HPDE6-E6E7 (cell line): ENCODE measurements at regions not wholly inside any gene's neighbourhood (a gene's known extent, or its start where the extent isn't known, plus 50 kb on each side); places are given as distances from the start of the nearest gene placed in this dataset.
A peak's percentile ranks its signal among the peaks of the same experiment; 100 is the strongest.
"Not testable (repeated sequence)": the region's sequence is repeated elsewhere in the genome, so short reads cannot be mapped to it uniquely, and the experiment has no call there.

ENCODE experiments used
- DNase-seq: peaks from one replicate; pipeline ENCODE4 v3.0.0; 2011; ENCODE audit warnings: missing footprints; ENCODE audit errors: extremely low spot score

DNA sequence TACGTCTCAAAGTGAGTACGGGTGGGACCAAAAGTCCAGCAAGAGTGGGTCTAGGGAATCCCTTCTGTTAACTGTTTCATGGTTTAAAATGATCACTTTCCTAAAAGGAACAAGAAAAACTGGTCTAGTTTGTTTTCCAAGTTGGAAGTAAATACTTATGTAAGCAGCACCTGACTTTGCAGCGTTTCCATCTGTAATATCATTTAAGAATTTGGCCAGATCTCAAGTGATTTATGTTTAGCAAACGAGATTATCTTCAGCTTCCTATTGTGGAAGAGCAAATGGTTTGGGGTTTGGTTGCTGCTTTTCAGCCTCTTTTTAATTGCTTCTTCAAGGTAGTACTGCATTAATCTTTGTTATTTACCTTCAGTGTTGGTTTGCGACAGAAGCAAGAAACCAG lies 50.4 kb downstream of the FHIP1A start:
- no peak for DNase-seq

DNA sequence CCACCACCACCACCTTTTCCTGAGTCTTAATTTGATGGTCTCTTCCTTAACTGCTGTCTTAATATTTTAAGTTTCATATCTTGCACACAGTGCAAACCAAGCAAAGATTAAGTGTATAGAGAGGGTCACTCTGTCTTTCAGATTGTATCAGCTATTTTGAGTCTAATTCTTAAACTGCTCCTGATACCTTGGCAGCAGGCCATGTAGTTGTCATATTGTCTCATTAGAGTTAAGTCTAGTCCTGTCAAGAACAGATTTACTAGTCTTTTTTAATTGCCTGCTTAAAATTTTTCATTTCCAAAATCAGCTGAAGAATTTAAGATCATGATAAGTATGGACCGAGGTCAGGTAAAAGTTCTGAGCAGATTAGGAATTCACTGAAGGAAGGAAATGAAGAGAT lies 51.5 kb downstream of the FHIP1A start:
- DNase-seq, result no peak

DNA sequence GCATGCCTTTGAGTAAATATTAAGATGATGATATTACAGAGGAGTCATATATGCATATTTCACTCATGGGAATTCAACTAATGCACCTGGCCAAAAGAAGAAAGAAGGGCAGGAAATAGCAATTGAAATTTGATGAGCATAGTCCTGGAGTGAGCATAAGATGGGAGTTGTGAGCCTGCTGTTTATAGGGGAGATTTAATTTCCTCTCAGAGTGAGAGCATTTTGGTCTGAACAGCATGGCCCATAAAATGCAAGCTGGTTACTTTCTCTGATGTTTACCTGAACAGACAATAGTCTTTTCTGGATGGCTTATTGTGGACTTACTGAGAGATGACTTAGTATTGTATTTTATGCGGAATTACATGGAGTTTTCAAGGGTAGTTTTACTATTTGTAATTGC lies 53.6 kb downstream of the FHIP1A start:
- DNase-seq, result no peak

DNA sequence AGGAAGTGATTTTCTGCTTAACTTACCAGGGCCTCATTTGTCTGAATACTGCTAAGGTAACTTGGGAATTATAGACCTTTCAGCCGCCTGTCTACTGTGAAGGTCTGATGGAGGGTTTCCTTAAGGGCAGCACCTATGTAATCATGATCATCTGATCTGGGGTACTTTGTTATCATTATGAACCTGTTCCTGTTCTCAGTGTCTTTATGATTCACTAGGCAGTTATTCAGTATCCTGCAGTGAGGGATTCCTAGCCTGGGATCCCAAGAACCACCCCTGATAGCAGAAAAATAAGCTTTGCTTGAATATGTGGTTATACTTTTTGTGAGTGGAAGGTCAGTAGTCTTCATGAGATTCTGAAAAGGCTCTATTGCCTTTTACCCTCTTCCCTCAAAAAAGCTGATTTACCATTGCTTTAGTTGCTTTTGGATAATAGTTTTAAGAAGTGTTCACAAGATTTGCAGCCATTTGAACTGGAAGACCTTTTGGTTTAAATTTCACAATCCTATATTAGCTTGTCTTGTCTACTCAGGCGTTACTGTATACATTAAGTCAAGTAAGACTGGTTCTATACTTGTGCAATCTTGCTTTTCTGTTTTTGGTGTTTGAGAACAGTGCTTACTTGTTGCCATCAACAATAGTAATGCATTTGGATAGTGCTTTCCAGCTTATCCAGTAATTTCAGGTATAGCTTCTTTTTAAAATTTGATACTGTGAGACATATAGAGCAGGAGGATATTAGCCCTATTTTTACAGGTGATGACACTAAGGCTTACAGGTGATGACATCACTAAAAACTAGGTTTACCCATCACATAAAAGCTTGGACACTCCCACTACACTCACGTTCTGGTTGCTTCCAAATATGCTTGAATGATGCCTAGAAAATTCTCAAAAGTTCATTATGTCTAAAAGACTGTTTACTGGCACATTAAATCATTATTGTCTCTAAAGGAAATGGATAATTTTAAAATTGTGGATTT lies 60.0 kb downstream of the FHIP1A start:
- DNase-seq, result no peak

DNA sequence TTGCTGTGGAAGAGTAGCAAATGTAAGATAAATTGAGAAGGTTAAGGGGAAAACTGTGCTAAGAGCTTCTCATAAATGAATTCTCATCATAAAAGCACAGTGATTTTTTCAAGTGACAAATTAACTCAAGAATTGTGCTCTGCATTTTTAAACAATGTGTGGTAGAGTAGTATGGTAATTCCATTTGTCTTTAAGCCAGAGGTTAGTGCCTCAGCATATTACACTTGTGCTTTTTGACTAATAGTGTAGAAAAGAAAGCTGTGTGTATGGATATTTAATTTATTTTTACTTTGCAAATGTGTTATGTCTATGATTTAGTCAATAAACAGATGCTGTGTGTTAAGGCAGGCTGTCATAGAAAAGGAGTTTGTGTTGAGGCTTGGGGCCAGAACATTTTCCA lies 61.0 kb downstream of the FHIP1A start:
- no peak for DNase-seq

DNA sequence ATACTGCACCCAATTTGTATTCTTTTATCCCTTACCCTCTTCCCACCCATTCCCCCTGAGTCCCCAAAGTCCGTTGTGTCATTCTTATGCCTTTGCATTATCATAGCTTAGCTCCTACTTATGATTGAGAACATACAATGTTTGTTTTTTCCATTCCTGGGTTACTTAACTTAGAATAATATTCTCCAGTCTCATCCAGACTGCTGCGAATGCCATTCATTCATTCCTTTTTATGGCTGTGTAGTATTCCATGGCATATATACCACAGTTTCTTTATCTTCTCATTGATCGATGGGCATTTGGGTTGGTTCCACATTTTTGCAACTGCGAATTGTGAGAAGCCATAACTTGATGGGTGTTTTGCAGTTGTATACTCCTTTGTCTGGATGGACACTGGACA lies 62.8 kb downstream of the FHIP1A start:
- DNase-seq, result no peak

DNA sequence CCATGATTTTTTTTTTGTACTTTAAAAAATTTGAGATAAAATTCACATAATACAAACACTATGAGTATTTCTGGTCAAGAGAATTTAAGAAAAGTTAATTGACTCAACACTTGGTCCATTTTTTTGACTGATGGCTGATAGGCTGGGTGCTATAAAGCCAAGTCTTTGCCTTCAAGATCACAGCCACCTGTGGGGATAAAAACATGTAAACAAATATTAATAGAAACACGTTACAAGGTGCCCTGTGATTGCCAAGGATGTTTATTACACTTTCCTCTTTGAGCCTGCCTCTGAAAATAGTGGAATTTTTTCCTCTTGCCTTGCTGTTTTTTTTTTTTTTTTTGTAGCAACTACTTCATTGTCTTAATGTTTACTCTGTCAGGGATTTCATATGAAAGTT lies 63.3 kb downstream of the FHIP1A start:
- DNase-seq, result no peak

DNA sequence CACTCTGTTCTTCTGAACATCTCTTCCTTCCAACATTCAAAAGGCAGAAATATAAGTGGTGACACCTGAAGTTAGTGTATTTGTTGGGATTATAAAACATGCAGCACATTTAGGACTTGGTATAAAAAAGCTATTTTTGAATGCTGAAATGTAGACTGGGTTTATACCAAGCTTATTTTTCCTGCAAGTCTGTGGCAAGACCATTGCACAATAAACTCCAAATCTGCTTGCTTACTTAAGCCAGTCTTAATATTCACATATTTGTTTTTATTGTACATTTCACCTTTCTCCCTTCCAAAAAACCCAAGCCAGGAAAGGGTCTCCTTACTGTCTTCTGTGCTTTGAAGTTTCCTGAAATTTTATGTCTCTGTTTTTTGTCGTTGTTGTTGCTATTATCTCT lies 63.7 kb downstream of the FHIP1A start:
- DNase-seq, result no peak

DNA sequence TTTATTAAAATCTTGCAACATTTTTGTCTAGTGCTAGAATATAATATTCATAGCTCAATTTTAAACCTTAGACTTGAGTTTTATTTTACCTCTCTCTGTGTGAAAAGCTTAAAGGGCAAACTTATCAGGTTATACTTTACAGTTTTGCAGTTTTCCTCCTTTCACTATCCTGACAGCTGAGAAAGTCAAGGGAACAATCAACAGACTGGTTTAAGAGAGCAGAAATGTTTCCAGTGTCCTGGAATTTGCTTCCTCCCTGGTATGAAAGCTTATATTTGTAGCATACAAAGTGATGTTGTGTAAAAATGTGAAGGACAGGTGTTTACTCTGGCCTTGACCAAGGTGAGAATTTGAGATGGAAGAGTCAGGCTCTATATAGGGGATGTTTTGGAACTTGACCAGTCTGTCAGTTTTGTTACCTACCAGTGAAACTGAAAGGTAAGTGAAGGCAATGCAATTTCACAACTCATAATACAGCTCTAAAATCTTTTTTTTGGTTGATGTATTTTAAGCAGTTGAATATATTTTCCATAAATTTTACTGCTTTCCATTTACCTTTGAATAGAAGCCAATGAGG lies 64.6 kb downstream of the FHIP1A start:
- DNase-seq, result no peak

DNA sequence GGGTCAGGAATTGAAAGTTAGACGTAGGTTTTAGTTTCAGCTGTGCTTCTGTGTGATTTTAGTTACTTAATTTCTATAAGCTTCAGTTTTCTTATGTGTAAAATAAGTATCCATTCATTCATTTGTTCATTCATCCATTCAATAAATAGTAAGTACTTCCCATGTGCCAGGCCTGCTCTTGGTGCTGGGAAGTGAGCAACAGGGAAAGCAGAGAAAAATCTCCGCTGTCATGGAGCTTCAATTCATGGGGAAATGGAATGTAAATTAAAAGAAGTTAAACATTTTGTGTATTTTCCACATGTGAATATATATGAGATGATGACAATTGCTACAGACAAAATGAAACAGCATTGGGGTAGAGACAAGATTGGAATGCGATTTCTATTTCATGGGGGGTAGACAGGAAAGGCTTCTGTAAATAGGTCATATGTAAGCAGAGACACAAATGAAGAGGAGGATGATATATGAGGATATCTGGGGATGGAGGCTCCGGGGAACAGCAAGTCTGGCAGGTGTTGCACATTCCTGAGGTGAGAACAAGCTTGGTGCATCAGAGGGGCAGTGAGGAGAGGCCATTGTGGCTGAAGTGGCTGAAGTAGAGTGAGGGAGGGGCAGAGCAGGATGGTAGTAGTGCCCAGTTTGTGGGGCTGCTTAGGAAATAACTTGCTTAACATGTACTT lies 66.2 kb downstream of the FHIP1A start:
- DNase-seq, result no peak

DNA sequence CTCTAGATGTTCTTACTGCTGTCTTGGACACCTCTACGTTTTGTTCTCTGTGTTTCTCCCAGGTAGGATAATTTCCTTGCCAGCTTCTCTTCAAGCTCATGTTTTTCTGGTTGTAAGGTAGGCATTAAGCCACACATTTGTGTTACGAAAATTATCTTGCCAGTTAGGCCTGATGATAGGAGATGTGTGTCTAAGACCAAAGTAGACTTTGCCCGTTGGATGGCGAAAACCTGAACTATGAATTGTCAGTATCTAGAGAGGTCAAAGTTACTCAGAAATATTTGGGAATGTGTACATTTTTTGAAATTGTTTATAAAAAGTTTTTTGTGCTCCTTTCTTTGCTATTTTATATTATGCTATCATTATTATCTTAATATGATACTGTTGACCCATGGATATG lies 72.8 kb downstream of the FHIP1A start:
- DNase-seq, result no peak

DNA sequence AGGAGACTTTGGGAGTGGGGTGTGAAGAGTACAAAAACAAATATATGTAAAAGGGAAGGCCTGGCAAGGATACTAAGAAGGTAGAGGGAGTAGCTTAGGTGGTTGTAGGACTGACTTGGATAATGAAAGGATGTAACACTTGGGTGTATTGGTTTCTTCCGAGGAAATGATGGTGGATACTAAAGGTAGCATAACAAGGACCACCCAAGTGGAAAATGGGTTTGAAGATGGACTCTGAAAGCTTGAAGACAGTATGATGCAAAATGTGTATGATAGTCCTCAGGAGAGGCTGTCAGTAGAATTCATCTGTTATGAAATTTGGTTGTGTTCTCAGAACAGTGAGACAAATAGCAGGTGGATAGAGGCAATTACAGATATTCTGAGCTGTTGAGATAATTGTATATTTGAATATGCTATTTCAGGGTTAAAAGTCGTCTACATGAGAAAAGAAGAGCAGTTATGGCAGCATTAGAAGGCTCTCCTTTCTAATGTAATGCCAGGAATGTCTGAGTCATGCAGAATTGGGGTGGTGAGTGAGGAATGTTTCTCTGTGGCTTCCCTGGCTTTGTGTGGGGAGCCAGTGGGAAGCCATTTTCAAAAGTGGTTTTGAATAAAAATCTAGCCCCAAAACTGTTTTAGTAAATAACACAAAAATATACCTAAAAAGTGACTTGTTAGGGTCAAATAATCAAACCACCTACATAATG lies 75.6 kb downstream of the FHIP1A start:
- peak; percentile 48 for DNase-seq

DNA sequence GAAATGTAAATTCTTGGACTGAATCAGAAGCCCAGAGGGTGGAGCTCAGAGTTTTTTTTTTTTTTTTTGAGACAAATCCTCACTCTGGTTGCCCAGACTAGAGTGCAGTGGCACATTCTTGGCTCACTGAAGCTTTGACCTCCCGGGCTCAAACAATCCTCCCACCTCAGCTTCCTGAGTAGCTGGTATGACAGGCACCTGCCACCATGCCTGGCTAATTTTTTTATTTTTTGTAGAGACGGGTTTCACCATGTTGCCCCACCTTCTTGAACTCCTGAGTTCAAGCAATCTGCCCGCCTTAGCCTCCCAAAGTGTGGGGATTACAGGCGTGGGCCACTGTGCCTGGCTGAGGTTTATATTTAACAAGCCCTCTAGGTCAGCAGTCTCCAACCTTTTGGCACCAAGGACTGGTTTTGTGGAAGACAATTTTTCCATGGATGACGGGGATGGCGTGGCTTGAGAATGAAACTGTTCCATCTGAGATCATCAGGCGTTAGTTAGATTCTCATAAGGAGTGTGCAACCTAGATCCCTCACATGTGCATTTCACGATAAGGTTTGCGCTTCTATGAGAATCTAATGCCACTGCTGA lies 76.7 kb downstream of the FHIP1A start:
- DNase-seq, result no peak

DNA sequence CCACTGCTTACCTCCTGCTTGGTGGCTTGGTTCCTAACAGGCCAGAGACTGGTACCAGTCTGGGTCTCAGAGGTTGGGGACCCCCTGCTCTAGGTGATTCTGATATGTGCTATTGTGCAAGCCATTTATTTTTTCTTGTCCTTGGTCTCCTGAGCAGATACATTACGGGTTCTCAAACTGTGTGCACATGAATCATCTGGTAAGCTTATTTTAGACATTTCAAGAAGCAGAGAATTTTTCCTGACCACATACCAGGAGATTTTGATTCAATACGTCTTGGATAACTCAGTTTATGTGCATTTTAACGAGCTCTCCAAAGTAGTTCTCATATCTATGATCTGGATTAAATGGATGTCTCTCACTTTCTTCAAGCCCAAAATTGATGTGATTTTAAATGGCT lies 77.2 kb downstream of the FHIP1A start:
- no peak for DNase-seq

DNA sequence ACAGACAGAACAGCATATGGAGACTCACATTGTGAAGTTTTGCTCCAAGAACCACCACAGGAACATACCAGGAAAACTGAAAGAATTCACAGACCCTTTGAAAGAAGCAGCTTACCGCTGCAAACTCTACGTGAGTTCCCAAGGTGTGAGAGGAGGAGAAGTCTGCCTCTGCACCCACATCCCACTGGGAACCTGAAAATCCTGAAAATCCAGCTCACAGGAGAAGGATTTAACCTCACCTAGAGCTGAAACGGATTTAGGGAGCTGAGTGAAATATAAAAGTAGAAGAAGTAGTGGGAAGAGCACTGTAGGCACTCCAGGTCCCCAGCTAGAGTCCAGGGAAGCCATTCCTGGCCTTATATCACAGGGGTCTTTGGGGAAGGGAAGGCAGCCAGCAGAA lies 80.0 kb downstream of the FHIP1A start:
- no peak for DNase-seq

DNA sequence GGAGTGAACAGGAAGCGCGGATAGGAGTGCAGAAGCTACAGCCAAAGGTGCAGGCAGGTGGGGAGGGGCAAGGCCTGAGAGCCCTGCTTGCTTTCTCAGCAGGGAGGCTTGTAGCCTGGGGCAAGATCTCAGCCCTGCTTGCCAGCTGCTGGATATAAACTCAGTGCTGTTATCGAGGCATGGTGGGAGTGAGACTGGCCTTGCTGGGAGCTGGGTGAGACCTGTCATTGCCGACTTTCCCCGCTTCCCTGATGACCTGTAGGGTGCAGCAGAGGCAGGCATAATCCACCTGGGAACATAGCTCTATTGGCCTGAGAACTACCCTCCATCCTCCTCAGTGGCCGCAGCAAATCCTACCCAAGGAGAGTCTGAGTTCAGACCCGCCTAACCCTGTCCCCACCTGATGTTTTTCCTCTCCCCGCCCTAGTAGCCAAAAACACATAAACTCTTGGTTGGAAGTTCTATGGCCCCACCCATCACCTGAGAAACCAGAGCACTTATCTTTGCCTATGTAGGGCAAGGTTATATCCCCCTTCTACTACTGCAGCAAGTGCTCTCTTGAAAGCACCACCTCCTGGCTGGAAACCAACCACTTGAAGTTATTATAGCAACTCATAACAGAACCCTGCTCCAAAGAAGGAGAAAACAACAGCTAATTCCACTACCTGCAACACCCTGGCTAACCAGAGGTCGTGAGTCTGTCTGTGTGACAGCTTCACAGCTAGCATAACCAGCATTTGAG lies 80.7 kb downstream of the FHIP1A start:
- no peak for DNase-seq

DNA sequence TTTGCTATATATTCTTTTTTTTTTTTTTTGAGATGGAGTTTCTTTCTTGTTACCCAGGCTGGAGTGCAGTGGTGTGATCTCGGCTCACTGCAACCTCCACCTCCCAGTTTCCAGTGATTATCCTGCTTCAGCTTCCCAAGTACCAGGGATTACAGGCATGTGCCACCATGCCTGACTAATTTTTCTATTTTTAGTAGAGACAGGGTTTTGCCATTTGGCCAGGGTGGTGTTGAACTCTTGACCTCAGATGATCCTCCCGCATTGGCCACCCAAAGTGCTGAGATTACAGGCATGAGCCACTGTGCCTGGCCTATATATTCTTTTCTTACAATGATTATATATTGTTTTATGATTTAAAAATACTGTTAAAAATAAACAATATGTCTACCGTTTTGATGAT lies 86.6 kb downstream of the FHIP1A start:
- not testable (repeated sequence) for DNase-seq

DNA sequence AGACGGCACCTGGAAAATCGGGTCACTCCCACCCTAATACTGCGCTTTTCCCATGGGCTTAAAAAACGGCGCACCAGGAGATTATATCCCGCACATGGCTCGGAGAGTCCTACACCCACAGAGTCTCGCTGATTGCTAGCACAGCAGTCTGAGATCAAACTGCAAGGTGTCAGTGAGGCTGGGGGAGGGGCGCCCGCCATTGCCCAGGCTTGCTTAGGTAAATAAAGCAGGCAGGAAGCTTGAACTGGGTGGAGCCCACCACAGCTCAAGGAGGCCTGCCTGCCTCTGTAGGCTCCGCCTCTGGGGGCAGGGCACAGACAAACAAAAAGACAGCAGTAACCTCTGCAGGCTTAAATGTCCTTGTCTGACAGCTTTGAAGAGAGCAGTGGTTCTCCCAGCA lies 102.6 kb downstream of the FHIP1A start:
- not testable (repeated sequence) for DNase-seq

DNA sequence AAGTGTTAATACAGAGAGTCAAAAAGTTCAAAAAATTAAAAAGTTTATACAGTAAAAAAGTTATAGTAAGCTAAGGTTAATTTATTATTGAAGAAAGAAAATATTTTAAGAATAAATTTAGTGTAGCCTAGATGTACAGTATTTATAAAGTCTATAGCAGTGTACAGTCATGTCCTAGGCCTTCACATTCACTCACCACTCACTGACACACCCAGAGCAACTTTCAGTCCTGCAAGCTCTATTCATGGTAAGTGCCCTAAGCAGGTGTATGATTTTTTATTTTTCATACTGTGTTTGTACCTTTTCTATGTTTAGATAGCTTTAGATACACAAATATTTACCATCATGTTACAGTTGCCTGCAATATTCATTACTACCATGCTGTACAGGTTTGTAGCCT lies 108.9 kb downstream of the FHIP1A start:
- DNase-seq, result no peak

DNA sequence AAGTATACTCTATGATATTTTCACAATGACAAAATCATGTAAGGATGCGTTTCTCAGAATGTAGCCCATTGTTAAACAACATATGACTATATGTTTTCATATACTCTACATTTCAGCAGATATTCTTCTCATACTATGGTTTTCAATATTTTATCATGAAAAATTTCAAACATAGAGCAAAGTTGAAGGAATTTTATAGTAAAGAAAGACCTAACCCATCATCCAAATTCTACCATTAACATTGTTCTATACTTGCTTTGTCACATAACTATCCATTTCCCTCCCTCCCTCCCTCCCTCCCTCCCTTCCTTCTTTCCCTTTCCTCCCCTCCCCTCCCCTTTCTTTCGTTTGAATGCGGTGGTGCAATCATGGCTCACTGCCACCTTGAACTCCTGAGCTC lies 109.4 kb downstream of the FHIP1A start:
- DNase-seq, result no peak
